H1 (cell line): ENCODE measurements at regions not wholly inside any gene's neighbourhood (a gene's known extent, or its start where the extent isn't known, plus 50 kb on each side); places are given as distances from the start of the nearest gene placed in this dataset.

Source experiments
- CBX8 ChIP-seq: fragments of 300-800, 300-1000 bp; sonication (generic); IDR thresholded peaks from 2 replicates; pipeline ENCODE4 v1.7.1; 2016; ENCODE audit warnings: low read depth, low read length, borderline replicate concordance
- CEBPB ChIP-seq: IDR thresholded peaks from 2 replicates; pipeline ENCODE4 v1.6.1; 2012; ENCODE audit warnings: low read depth, low read length
- EZH2 ChIP-seq: fragments of 200-600 bp; sonication (generic); IDR thresholded peaks from 2 replicates; pipeline ENCODE4 v1.7.1; 2012; ENCODE audit warnings: low read depth, mild to moderate bottlenecking, moderate library complexity, low read length, inconsistent platforms; ENCODE audit not compliant: severe bottlenecking
- NANOG ChIP-seq: IDR thresholded peaks from 2 replicates; pipeline ENCODE4 v1.6.1; 2011; ENCODE audit warnings: low read length, low read depth, mild to moderate bottlenecking, inconsistent platforms; ENCODE audit not compliant: insufficient read depth, poor library complexity, severe bottlenecking
- TAF7 ChIP-seq: optimal IDR thresholded peaks from 2 replicates; pipeline ENCODE3; 2011; ENCODE audit warnings: low read depth, mild to moderate bottlenecking, inconsistent platforms, low read length, moderate library complexity, borderline replicate concordance
- TF ChIP-seq, protein P1 (sequence below), 3 experiments: IDR thresholded peaks; 1 replicate in 2 of 3; 2 replicates in 1 of 3; pipeline versions ENCODE4 v1.5.1 to v1.6.1; 2011; ENCODE audit warnings: low read length in 3 of 3, mild to moderate bottlenecking in 3 of 3, inconsistent platforms in 2 of 3, low read depth in 1 of 3, moderate library complexity in 1 of 3; ENCODE audit not compliant: insufficient read depth in 1 of 3; ENCODE audit errors: control extremely low read depth in 1 of 3

DNA sequence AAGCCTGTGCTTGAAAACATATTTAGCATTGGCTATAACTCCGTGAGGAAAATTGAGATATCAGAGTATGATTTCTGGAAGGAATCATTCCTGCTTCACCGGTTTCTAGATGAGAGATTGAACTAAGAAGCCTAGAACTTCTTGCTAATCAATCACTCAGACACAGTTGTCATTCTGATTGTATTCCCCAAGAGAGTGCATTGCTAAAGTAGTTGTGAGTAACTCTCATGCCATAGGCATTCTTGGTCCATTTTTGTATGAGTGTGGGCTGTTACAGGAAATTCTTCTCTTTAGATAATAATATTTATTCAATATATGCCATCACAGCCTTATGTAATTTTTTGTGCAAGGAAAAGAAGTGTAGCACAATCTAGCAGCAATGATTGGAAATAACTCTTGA, 893.3 kb upstream of the MDGA2 start:
- no peak for TF ChIP-seq TAF7
- no peak for TF ChIP-seq CEBPB
- TF ChIP-seq, protein P1, sequence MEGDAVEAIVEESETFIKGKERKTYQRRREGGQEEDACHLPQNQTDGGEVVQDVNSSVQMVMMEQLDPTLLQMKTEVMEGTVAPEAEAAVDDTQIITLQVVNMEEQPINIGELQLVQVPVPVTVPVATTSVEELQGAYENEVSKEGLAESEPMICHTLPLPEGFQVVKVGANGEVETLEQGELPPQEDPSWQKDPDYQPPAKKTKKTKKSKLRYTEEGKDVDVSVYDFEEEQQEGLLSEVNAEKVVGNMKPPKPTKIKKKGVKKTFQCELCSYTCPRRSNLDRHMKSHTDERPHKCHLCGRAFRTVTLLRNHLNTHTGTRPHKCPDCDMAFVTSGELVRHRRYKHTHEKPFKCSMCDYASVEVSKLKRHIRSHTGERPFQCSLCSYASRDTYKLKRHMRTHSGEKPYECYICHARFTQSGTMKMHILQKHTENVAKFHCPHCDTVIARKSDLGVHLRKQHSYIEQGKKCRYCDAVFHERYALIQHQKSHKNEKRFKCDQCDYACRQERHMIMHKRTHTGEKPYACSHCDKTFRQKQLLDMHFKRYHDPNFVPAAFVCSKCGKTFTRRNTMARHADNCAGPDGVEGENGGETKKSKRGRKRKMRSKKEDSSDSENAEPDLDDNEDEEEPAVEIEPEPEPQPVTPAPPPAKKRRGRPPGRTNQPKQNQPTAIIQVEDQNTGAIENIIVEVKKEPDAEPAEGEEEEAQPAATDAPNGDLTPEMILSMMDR (IDR thresholded peaks at IDR 0.05; ENCODE audit: control extremely low read depth in 1 of 3, insufficient read depth in 1 of 3, low read depth in 1 of 3, low read length in 3 of 3), result no peak
- TF ChIP-seq NANOG, result no peak
- TF ChIP-seq CBX8, result no peak
- no peak for TF ChIP-seq EZH2
